ENCODE measurements at regions not wholly inside any gene's neighbourhood (a gene's known extent, or its start where the extent isn't known, plus 50 kb on each side); places are given as distances from the start of the nearest gene placed in this dataset. TPM values are rescaled to one million over a fixed set of nuclear protein-coding genes. Genes with fewer than 3 reads are reported as not detected.

Small RNAs in the stretch of these regions (microRNA-seq; reads per million reads assigned to microRNA genes)
- not detected for gene UBE2V1P10 (ENCODE audit: insufficient read depth, insufficient read length)

Small RNAs in the stretch of these regions (small RNA-seq; reads per million reads assigned to genes)
- 0 reads per million in 5 experiments for gene UBE2V1P10
